ENCODE measurements at regions not wholly inside any gene's neighbourhood (a gene's known extent, or its start where the extent isn't known, plus 50 kb on each side); places are given as distances from the start of the nearest gene placed in this dataset.

DNA sequence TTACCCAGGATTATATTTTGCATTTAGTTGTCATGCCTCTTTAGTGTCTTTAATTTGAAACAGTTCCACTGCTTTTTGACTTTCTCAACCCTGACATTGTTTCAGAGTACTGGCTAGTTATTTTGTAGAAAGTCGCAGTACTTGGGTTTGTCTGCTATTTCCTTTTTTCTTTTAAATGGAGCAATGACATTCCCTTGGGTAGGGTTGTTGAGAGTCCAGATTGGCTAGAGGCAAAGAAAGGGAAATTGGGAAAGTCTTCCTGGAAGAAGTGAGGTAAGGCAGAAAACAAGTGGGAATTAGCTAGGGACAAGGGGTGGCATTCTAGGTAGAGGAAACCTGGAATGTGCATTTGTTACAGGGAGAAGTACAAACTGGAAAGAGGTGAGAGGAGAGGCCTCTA is 245.9 kb downstream of the EMP1 start:
- Mint-ChIP-seq H3K36me3 (no peaks in the 10 kb centered on the region), H3K9me3 (peaks cover 2% of the 10 kb centered on the region), H3K4me1 (no peaks in the 10 kb centered on the region), H3K27ac (no peak overlapping the region), H3K4me3 (no peak overlapping the region)
- DNase-seq (ENCODE audit: low spot score in 2 of 2) = no peak
- no peak for ATAC-seq

DNA sequence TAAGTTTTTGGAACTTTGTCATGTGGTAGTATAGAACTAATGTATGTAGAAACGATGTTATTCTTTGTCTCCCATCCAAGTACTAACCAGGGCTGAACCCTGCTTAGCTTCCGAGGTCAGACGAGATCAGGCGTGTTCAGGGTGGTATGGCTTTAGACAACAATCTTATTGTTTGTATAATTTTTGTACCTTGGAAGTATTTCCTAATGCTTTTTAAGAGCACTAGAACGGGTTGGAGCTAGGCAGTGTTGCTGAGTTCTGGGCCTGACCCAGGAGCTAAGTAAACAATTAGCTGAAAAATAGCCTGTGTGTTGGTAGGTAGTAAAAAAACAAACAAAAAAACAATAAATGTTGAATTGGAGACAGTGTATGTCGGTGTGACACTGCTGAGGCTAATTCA is 244.3 kb downstream of the EMP1 start:
- no peak for ATAC-seq
- H3K4me1 Mint-ChIP-seq = no peaks in the 10 kb centered on the region
- peaks cover 2% of the 10 kb centered on the region for H3K9me3 Mint-ChIP-seq
- H3K36me3 Mint-ChIP-seq = no peaks in the 10 kb centered on the region
- DNase-seq (ENCODE audit: low spot score in 2 of 2) = no peak
- no peak overlapping the region for H3K27ac Mint-ChIP-seq
- H3K4me3 Mint-ChIP-seq = no peak overlapping the region

DNA sequence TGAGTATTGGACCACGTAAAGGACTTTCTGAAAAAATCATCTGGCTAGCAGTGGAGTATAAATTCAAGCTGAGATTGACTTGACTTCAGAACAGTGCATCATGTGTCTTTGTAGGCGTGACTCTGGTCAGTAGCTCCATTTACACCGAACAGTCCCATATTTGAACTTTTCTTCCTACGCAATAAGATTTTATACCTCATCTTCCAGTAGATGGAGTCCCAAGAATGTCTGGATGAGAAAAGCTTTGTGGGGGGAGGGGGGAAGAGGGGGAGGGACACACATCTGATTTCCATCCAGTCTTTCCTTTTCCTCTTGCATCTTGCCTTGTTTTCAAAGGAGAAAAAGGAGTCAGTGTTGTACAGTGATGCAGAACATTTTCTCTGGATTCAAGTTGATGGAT is 241.0 kb downstream of the EMP1 start:
- no peak overlapping the region for H3K27ac Mint-ChIP-seq
- DNase-seq (ENCODE audit: low spot score in 2 of 2) (no peak), ATAC-seq (no peak)
- no peaks in the 10 kb centered on the region for H3K4me1 Mint-ChIP-seq
- no peak overlapping the region for H3K4me3 Mint-ChIP-seq
- H3K36me3 Mint-ChIP-seq = no peaks in the 10 kb centered on the region
- no peaks in the 10 kb centered on the region for H3K9me3 Mint-ChIP-seq

DNA sequence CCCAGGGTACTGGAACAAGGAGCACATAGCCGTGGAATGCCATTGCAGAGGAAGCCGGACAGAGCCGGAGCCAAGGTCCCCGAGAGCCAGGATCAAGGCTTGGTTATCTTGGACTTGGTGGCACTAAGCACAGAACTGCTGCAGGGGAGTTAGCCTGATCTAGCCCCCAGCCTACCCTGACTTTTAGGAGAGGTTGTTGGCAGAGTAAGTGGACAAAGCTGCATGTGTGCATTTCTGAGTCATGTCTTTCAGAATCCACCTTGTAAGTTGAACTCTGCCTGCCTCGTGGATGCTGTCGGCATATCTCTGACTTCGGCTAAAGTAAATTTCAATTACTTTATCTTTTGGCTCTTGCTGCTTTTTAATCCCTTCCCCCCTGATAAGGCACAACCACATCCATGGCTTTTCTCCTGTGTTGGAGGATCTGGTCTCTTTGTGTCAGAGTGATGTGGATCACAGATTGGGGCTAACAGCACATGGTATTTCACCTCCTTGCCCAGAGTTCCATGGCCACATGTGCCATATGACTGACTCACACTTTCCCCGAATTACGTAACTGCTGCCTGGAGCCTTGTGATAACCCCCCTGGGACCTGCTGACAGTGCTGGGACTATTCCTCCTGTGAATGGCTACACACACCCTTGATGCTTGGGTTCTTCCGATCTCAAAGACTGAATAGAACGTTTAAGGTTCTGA is 240.3 kb downstream of the EMP1 start:
- H3K4me3 Mint-ChIP-seq = no peak overlapping the region
- H3K36me3 Mint-ChIP-seq = no peaks in the 10 kb centered on the region
- H3K27ac Mint-ChIP-seq = no peak overlapping the region
- no peak for DNase-seq (ENCODE audit: low spot score in 2 of 2)
- ATAC-seq = no peak
- no peaks in the 10 kb centered on the region for H3K9me3 Mint-ChIP-seq
- no peaks in the 10 kb centered on the region for H3K4me1 Mint-ChIP-seq

DNA sequence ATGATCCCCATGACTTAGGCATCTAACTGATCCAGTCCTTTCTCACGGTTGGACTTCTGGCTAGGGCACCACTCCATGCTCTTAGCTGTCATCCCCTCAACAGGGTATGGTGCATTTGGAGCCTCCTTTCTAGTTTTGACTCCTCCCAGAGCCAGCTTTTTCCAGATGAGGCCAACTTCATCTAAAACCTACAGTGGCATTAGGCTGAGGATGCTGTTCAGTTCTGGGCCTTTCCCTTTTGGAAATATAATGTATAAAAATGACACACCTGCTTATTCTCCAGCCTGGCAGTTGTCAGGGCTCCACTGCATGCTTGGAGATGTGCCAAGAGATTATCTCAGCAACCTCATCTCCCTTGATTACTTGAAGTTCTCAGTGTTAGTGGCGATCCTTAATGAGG is 239.7 kb downstream of the EMP1 start:
- no peaks in the 10 kb centered on the region for H3K9me3 Mint-ChIP-seq
- H3K4me1 Mint-ChIP-seq = no peaks in the 10 kb centered on the region
- no peaks in the 10 kb centered on the region for H3K36me3 Mint-ChIP-seq
- DNase-seq (ENCODE audit: low spot score in 2 of 2) (no peak), ATAC-seq (no peak)
- no peak overlapping the region for H3K4me3 Mint-ChIP-seq
- no peak overlapping the region for H3K27ac Mint-ChIP-seq

DNA sequence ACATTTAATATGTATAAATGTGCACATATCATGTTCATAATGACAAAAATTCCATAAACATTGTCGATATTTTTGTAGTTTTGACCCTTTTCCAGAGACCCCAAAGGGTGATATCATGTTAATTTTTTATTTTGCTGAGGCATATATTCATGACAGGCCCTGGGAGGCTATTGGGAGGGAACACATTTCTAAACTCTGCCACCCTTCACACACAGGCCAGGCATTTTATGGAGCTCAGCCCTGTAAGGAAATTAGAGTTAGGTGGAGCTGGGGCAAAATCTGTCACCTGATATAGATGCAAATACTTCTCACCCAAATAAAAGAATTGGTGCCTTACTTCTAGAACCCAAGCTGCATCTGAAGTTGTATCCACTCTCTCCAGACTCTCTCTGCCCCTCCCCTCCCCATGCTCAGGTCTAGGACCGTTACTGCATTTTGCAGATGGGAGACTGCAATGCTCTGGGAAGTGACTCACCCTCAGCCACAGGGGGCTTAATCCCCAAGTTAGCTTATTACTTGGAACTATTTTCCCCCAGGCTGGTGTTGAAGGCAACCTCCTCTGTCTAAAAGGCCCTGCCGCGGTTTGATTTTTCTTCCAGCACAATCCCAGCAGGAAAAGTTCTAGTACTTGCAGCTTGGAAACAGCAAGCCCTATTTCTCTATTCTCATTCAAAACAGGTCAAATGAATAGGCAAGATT is 238.9 kb downstream of the EMP1 start:
- ATAC-seq = no peak
- Mint-ChIP-seq H3K36me3 (no peaks in the 10 kb centered on the region), H3K4me3 (no peak overlapping the region), H3K9me3 (no peaks in the 10 kb centered on the region), H3K4me1 (no peaks in the 10 kb centered on the region), H3K27ac (no peak overlapping the region)
- no peak for DNase-seq (ENCODE audit: low spot score in 2 of 2)

DNA sequence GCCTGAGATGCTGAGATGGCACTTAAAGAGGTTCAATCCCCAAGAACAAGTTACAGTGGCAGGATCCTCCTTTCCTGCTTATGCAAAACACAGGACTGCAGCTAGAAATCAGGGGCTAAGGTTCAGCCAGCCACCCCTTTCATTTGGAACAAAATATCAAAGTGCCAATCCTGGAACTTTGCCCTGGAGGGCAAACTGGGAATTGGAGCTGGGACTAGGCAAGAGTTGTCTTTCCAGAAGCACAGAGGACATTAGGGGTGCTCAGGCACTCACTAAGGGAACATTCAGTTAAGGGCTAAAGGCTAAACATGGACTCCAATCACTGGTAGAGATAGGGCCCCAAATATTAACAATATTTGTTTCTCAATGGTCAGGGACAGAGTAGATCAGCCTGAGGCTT is 237.2 kb downstream of the EMP1 start:
- no peaks in the 10 kb centered on the region for H3K36me3 Mint-ChIP-seq
- H3K27ac Mint-ChIP-seq = no peak overlapping the region
- DNase-seq (ENCODE audit: low spot score in 2 of 2) (no peak), ATAC-seq (no peak)
- no peaks in the 10 kb centered on the region for H3K4me1 Mint-ChIP-seq
- no peak overlapping the region for H3K4me3 Mint-ChIP-seq
- H3K9me3 Mint-ChIP-seq = no peaks in the 10 kb centered on the region

DNA sequence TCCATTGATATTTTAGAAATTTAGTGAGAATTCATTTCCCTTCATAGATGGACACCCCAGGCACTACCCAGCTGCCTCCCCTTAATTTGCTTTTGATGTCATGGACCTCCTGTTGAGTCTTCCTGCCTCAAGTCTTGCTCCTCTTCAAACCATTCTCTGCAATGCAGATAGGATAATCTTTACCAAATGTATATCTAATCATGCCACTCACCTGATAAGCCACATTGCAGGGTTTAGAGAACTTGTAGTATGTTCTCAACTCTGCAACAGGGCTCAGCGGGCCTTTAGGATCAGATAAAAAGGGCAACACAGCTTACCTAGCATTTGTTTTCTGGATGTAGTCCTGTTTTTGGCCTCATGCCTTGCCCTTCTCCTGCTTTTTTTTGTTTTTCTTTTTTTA is 234.5 kb downstream of the EMP1 start:
- Mint-ChIP-seq H3K9me3 (no peaks in the 10 kb centered on the region), H3K4me1 (no peaks in the 10 kb centered on the region), H3K4me3 (no peak overlapping the region), H3K36me3 (no peaks in the 10 kb centered on the region), H3K27ac (no peak overlapping the region)
- no peak for DNase-seq (ENCODE audit: low spot score in 2 of 2)
- no peak for ATAC-seq

DNA sequence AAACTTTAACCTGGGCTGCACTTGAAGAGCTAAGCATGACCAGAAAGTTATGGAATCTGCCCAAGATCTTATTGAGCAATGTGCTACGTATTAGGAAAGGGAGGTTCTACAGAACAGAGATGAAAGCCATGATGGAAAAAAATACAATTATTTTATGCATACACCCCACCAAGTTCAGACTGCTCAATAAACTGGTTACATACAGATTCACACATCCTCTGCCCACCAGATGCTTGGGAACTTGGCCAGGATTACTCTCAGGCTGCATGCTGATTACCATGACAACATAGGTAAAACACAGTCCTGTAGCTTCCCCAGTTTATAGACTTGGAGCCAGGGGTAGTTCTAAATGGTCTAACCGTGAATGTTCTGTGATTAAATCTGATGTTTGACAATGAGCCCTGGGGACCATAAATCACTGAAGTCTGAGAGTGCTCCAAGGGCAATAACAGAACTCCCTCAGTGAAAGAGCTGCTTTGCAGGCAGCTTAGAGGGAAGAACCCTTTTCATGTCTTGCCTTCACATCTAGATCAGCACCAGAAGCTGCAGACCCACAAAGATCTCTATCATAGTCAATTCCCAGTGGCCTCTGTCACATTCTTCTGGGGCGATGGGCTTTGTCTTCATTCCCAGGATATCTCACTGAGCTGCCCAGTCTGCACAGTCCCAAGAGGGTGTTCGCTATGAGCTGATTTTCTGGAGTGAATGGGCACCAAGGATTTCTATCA is 232.2 kb downstream of the EMP1 start:
- no peaks in the 10 kb centered on the region for H3K9me3 Mint-ChIP-seq
- DNase-seq (ENCODE audit: low spot score in 2 of 2) = no peak
- no peak for ATAC-seq
- H3K4me1 Mint-ChIP-seq = no peaks in the 10 kb centered on the region
- H3K27ac Mint-ChIP-seq = no peak overlapping the region
- H3K36me3 Mint-ChIP-seq = no peaks in the 10 kb centered on the region
- H3K4me3 Mint-ChIP-seq = no peak overlapping the region

DNA sequence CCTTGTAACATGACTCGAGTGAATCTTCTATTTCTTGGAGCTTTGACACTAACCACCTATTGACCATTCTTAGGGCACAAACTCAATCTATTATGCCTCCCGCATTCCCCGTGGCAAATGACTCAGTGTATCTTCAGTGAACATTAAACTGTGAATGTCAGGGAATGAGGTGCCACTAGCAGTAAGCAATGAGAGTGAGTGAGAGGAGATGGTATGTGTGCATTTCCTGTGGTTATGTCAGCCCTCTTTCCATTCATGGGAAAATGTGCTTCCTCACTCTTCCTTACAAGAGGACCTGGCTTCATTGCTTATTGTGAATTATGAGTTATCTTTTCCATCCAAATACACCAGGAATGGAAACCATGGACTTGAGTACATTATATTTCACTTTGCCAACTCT is 229.2 kb downstream of the EMP1 start:
- ATAC-seq = no peak
- DNase-seq (ENCODE audit: low spot score in 2 of 2) = no peak
- H3K4me1 Mint-ChIP-seq = no peaks in the 10 kb centered on the region

DNA sequence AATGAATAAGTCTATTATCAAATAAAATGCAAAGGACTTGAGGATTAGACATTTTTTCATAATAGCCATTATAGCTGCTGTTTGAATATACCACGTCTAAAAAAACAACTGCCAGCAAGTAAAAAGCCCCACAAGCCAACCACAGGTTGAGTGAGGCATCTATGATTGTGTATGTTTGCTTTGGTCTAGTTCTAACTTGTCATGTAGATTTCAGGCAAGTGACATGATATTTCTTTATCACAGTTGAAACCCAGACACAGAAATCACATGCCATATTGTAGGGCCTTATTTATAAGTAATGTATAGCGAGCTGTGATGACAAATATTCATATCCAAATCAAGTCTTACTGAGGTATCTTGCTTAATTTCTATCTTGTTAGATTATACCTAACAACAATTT is 225.8 kb downstream of the EMP1 start:
- no peak overlapping the region for H3K4me3 Mint-ChIP-seq
- H3K9me3 Mint-ChIP-seq = no peaks in the 10 kb centered on the region
- DNase-seq (ENCODE audit: low spot score in 2 of 2) (no peak), ATAC-seq (no peak)
- H3K4me1 Mint-ChIP-seq = no peaks in the 10 kb centered on the region
- H3K27ac Mint-ChIP-seq = no peak overlapping the region
- no peaks in the 10 kb centered on the region for H3K36me3 Mint-ChIP-seq

More for the DNA sequence above, 229.2 kb downstream of the EMP1 start:
- Mint-ChIP-seq H3K27ac (no peak overlapping the region), H3K36me3 (no peaks in the 10 kb centered on the region), H3K4me3 (no peak overlapping the region), H3K9me3 (no peaks in the 10 kb centered on the region)

DNA sequence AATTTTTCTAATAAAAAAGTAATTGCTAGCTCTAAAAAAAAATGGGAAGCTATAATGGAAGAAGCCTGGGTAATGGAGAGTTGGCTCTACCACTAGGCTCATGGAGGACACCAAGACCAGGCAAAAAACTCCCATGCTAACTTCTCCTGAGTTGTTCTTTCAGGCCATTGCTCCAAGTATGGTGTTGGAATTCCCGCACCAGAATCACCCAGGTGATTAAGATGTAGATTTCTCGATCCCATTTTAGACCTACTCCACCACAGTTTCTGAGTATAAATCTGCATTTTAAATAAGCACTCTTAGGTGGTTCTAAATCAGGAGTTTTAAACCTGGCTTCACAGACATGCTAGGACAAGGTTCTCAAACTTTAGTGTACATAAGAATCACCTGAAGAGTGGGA is 221.0 kb downstream of the EMP1 start:
- Mint-ChIP-seq H3K4me1 (no peaks in the 10 kb centered on the region), H3K4me3 (no peak overlapping the region), H3K9me3 (no peaks in the 10 kb centered on the region), H3K27ac (no peak overlapping the region), H3K36me3 (no peaks in the 10 kb centered on the region)
- ATAC-seq (no peak), DNase-seq (ENCODE audit: low spot score in 2 of 2) (no peak)

DNA sequence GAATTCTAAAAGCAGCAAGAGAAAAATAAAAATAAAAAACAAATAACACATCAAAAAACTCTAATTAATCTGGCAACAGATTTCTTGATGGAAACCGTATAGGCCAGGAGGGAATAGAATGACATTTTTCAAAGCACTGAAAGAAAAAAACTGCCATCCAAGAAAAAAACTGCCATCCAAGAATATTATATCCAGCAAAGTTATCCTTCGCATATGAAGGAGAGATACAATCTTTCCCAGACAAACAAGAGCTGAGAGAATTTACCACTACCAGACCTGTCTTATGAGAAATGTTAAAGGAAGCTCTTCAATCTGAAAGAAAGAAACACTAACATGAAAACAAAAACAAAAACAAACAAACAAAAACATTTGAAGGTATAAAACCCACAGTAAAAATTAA is 214.8 kb downstream of the EMP1 start:
- H3K9me3 Mint-ChIP-seq = peaks cover 17% of the 10 kb centered on the region

DNA sequence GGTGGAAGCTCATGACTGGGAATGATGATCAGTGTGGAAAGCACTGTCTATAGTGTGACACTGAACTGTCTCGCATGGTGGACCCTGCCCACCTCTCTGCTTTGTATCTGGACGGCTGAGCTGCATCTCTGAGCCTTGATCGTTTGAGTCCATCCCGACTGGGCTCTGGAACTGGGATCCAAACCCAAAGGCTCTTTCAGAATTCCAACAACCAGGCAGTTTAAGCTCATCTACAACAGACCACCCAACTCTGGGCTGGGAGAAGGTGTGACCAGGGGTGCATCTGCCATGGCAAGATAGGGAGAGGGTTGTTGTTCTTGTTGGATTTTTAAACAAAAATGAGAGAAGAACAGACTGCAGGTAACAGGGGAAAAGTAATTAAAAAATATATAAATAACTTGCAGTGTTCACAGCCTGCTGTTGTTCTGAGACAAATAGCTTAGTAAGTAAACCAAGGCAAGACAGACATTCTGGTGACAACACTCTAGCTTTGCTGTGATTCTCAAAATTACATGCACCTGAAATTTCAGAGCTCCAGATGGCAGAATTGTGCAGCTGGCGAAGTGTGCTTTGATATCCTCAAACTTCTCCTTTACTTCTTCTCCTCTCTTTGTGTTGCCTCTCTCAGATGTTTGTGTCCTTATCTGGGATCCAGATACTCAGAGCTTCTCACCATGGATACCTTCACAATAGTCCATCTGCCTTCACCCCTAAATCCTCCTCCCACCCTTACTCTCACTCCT is 209.6 kb downstream of the EMP1 start:
- ATAC-seq = no peak
- Mint-ChIP-seq H3K4me1 (no peaks in the 10 kb centered on the region), H3K36me3 (no peaks in the 10 kb centered on the region), H3K9me3 (peaks cover 7% of the 10 kb centered on the region), H3K27ac (no peak overlapping the region), H3K4me3 (no peak overlapping the region)
- no peak for DNase-seq (ENCODE audit: low spot score in 2 of 2)

More for the DNA sequence above, 214.8 kb downstream of the EMP1 start:
- H3K27ac Mint-ChIP-seq = no peak overlapping the region
- ATAC-seq (no peak), DNase-seq (ENCODE audit: low spot score in 2 of 2) (no peak)
- no peaks in the 10 kb centered on the region for H3K36me3 Mint-ChIP-seq
- no peaks in the 10 kb centered on the region for H3K4me1 Mint-ChIP-seq
- no peak overlapping the region for H3K4me3 Mint-ChIP-seq

DNA sequence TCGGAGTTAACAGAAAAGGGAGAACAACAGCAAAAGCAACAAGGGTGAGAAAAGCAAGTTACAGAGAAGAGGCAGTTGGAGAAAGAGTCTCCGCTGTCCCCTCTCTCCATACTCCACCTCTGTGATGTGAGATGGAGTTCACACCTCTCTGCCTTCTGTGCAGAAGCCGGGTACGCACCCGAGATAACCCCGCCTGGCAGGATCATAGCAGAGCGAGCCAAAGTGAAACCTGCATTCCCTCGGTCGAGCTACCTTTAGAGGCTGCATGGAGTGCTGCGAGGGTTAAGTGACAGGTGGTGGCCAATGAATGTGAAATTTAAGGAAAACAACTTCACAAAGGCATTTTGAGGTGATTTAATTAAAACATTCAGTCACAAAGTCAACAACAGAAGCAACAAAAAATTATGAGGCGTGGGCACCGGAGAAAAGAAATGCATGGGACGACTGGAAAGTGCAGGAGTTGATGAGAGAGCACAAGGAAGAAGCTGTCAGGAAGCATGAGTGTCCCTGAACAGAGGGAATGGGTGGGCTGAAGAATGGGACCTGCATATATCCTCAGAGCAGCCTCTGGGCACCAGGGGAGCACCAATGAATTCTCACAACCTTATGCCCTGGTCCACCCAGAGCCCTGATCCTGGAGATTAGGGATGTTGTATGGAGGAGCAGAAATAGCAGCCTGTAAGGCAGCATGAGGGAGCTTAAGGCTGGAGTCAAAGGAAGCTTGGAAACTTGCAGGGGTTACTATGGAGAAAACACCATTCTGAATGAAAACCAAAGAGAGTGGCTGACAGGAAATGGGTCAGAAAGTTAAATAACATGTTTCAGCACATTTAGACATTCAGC is 208.3 kb downstream of the EMP1 start:
- H3K27ac Mint-ChIP-seq = no peak overlapping the region
- DNase-seq (ENCODE audit: low spot score in 2 of 2) (no peak), ATAC-seq (peak; percentile 16)
- no peaks in the 10 kb centered on the region for H3K36me3 Mint-ChIP-seq
- no peaks in the 10 kb centered on the region for H3K4me1 Mint-ChIP-seq
- H3K9me3 Mint-ChIP-seq = no peaks in the 10 kb centered on the region
- no peak overlapping the region for H3K4me3 Mint-ChIP-seq
